CD14-positive monocyte (primary cell): ENCODE measurements at regions not wholly inside any gene's neighbourhood (a gene's known extent, or its start where the extent isn't known, plus 50 kb on each side); places are given as distances from the start of the nearest gene placed in this dataset.
"Not testable (repeated sequence)": the region's sequence is repeated elsewhere in the genome, so short reads cannot be mapped to it uniquely, and the experiment has no call there.

Source experiments
- DNase-seq, 3 donors: peaks; one replicate each; pipeline ENCODE4 v3.0.0-alpha.2; 2011 to 2022
- H2AFZ ChIP-seq: 2 replicates; pipeline ENCODE4 v1.6.0; 2012; ENCODE audit warnings: mild to moderate bottlenecking, low read depth, low read length, inconsistent platforms; ENCODE audit not compliant: insufficient read depth, poor library complexity, severe bottlenecking
- H3K27ac ChIP-seq, 2 donors: 1 replicate in 1 of 2; 2 replicates in 1 of 2; pipeline ENCODE4 v1.5.1; 2012 to 2013; ENCODE audit warnings: low read length in 2 of 2, control low read depth in 1 of 2, inconsistent platforms in 1 of 2, low read depth in 1 of 2, mild to moderate bottlenecking in 1 of 2
- H3K27me3 ChIP-seq, 2 donors: one replicate each; pipeline versions ENCODE4 v1.6.0 to v1.6.1; 2011 to 2013; ENCODE audit warnings: low read length in 2 of 2; ENCODE audit not compliant: control insufficient read depth in 2 of 2, insufficient read depth in 2 of 2
- H3K36me3 ChIP-seq, 2 donors: replicated peaks in 1 of 2; 1 replicate in 1 of 2; 2 replicates in 1 of 2; pipeline versions ENCODE4 v1.5.1 to v1.6.1; 2012 to 2013; ENCODE audit warnings: low read length in 2 of 2, control low read depth in 1 of 2, inconsistent platforms in 1 of 2, mild to moderate bottlenecking in 1 of 2; ENCODE audit not compliant: insufficient read depth in 2 of 2, control insufficient read depth in 1 of 2
- H3K4me1 ChIP-seq, 2 donors: 1 replicate in 1 of 2; 2 replicates in 1 of 2; pipeline versions ENCODE4 v1.5.1 to v1.6.1; 2012 to 2013; ENCODE audit warnings: low read length in 2 of 2, control low read depth in 1 of 2, inconsistent platforms in 1 of 2, mild to moderate bottlenecking in 1 of 2, moderate library complexity in 1 of 2; ENCODE audit not compliant: insufficient read depth in 2 of 2, control insufficient read depth in 1 of 2
- H3K4me2 ChIP-seq: replicated peaks from 2 replicates; pipeline ENCODE3; 2012; ENCODE audit warnings: low read length, moderate library complexity, mild to moderate bottlenecking; ENCODE audit not compliant: poor library complexity, severe bottlenecking; ENCODE audit errors: extremely low read depth
- H3K4me3 ChIP-seq, 3 experiments: fragments of 200-600 bp in 1 of 3; sonication (generic) in 1 of 3; replicated peaks in 1 of 3; 1 replicate in 2 of 3; 2 replicates in 1 of 3; pipeline ENCODE4 v1.5.1; 2011 to 2013; ENCODE audit warnings: low read length in 3 of 3, mild to moderate bottlenecking in 3 of 3, control low read depth in 2 of 3, low read depth in 2 of 3, inconsistent platforms in 1 of 3, moderate library complexity in 1 of 3
- H3K79me2 ChIP-seq: 2 replicates; pipeline ENCODE4 v1.6.0; 2012; ENCODE audit warnings: mild to moderate bottlenecking, control low read depth, inconsistent platforms, low read length, moderate library complexity; ENCODE audit not compliant: insufficient read depth
- H3K9ac ChIP-seq: 2 replicates; pipeline ENCODE4 v1.6.0; 2017; ENCODE audit warnings: low read length, mild to moderate bottlenecking; ENCODE audit not compliant: insufficient read depth, poor library complexity, severe bottlenecking
- H3K9me3 ChIP-seq, 2 donors: replicated peaks in 1 of 2; 1 replicate in 1 of 2; 2 replicates in 1 of 2; pipeline versions ENCODE4 v1.5.1 to v1.6.1; 2012 to 2013; ENCODE audit warnings: low read length in 2 of 2, control low read depth in 1 of 2; ENCODE audit not compliant: control insufficient read depth in 1 of 2, insufficient read depth in 1 of 2
- H4K20me1 ChIP-seq: 2 replicates; pipeline ENCODE4 v1.6.0; 2012; ENCODE audit warnings: mild to moderate bottlenecking, low read length, control low read depth, moderate library complexity; ENCODE audit not compliant: insufficient read depth
- H3K27ac Mint-ChIP-seq, 7 donors: one replicate each; pipeline ENCODE4 v1.8.0; 2020; ENCODE audit warnings: mild to moderate bottlenecking in 7 of 7, mixed read lengths in 7 of 7, moderate library complexity in 6 of 7, inconsistent platforms in 2 of 7
- H3K27me3 Mint-ChIP-seq, 3 donors: one replicate each; pipeline ENCODE4 v1.8.0; 2021 to 2022; ENCODE audit warnings: low read depth in 3 of 3, mild to moderate bottlenecking in 3 of 3, mixed read lengths in 3 of 3, moderate library complexity in 3 of 3, inconsistent platforms in 1 of 3
- H3K36me3 Mint-ChIP-seq, 2 donors: one replicate each; pipeline ENCODE4 v1.8.0; 2020; ENCODE audit warnings: mixed read lengths in 2 of 2, inconsistent platforms in 1 of 2, mild to moderate bottlenecking in 1 of 2
- H3K4me1 Mint-ChIP-seq: one replicate; pipeline ENCODE4 v1.8.0; 2020; ENCODE audit warnings: mild to moderate bottlenecking, mixed read lengths
- H3K4me3 Mint-ChIP-seq, 2 donors: one replicate each; pipeline ENCODE4 v1.8.0; 2020; ENCODE audit warnings: mild to moderate bottlenecking in 2 of 2, mixed read lengths in 2 of 2, moderate library complexity in 1 of 2
- H3K9me3 Mint-ChIP-seq, 7 donors: one replicate each; pipeline ENCODE4 v1.8.0; 2020 to 2022; ENCODE audit warnings: mixed read lengths in 7 of 7, mild to moderate bottlenecking in 6 of 7, moderate library complexity in 6 of 7, inconsistent platforms in 2 of 7
- WGBS: methylation state at CpG from one replicate; pipeline ENCODE4 v1.1.5; 2013; ENCODE audit warnings: missing lambda C conversion rate; ENCODE audit not compliant: insufficient coverage; 5-methylcytosine and 5-hydroxymethylcytosine counted together
- intact Hi-C, 2 donors: fragments of 100-400 bp; cut with micrococcal nuclease; formaldehyde crosslinking; loops; one replicate each; pipeline versions ENCODE4 v1.15.0 to v1.15.1; 2023
- TF ChIP-seq, protein P1 (sequence below): fragments of 200-600 bp; IDR thresholded peaks from one replicate; pipeline ENCODE4 v1.8.0; 2022; ENCODE audit warnings: antibody characterized with exemption, mild to moderate bottlenecking

GRCh38 chr2:180238729-180239128 lies 231.6 kb upstream of the CWC22 start:
- Histone ChIP-seq H3K9ac (no peak overlapping the region), H3K27me3 (no peaks in the 10 kb centered on the region), H3K9me3 (no peaks in the 10 kb centered on the region), H4K20me1 (no peaks in the 10 kb centered on the region), H3K4me1 (no peaks in the 10 kb centered on the region), H3K4me3 (no peak overlapping the region), H3K4me2 (no peak overlapping the region), H3K27ac (no peak overlapping the region), H3K79me2 (no peaks in the 10 kb centered on the region), H3K36me3 (no peaks in the 10 kb centered on the region), H2AFZ (no peak overlapping the region)
- DNase-seq, result no peak
- 98% methylated on average over 7 of the region's 8 CpGs for whole genome bisulfite sequencing
- Mint-ChIP-seq H3K36me3 (no peaks in the 10 kb centered on the region), H3K27ac (no peak overlapping the region), H3K4me1 (no peaks in the 10 kb centered on the region), H3K27me3 (no peaks in the 10 kb centered on the region), H3K9me3 (peaks cover 0 to 14% (median 3%) of the 10 kb centered on the region in 7 donors), H3K4me3 (no peak overlapping the region)
- TF ChIP-seq, protein P1, sequence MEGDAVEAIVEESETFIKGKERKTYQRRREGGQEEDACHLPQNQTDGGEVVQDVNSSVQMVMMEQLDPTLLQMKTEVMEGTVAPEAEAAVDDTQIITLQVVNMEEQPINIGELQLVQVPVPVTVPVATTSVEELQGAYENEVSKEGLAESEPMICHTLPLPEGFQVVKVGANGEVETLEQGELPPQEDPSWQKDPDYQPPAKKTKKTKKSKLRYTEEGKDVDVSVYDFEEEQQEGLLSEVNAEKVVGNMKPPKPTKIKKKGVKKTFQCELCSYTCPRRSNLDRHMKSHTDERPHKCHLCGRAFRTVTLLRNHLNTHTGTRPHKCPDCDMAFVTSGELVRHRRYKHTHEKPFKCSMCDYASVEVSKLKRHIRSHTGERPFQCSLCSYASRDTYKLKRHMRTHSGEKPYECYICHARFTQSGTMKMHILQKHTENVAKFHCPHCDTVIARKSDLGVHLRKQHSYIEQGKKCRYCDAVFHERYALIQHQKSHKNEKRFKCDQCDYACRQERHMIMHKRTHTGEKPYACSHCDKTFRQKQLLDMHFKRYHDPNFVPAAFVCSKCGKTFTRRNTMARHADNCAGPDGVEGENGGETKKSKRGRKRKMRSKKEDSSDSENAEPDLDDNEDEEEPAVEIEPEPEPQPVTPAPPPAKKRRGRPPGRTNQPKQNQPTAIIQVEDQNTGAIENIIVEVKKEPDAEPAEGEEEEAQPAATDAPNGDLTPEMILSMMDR, result no peak
- intact Hi-C loops, result no loop called here

- H3K4me3 ChIP-seq, H3K27ac Mint-ChIP-seq, H3K27ac ChIP-seq, H3K4me2 ChIP-seq, H3K27me3 Mint-ChIP-seq, H3K4me1 ChIP-seq, H3K4me3 Mint-ChIP-seq, H3K4me1 Mint-ChIP-seq, H3K27me3 ChIP-seq, H3K36me3 Mint-ChIP-seq, H2AFZ ChIP-seq, H3K36me3 ChIP-seq, H3K9me3 ChIP-seq, H3K9ac ChIP-seq, H3K79me2 ChIP-seq, DNase-seq, intact Hi-C loops, H4K20me1 ChIP-seq: not testable (repeated sequence)
- H3K9me3 Mint-ChIP-seq, result peaks cover 2 to 14% (median 10%) of the 10 kb centered on the region in 7 donors
- WGBS, result 88% methylated on average over 1 of the region's 3 CpGs
Measured at GRCh38 chr2:180236061-180236460, 229.0 kb upstream of the CWC22 start.

DNA sequence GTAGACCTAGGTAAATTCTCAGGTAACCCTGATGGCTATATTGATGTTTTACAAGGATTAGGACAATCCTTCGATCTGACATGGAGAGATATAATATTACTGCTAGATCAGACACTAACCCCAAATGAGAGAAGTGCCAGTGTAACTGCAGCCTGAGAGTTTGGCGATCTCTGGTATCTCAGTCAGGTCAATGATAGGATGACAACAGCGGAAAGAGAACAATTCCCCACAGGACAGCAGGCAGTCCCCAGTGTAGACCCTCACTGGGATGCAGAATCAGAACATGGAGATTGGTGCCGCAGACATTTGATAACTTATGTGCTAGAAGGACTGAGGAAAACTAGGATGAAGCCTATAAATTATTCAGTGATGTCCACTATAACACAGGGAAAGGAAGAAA lies 228.4 kb upstream of the CWC22 start:
- H3K9me3 Mint-ChIP-seq, result peaks cover 2 to 14% (median 10%) of the 10 kb centered on the region in 7 donors
- H3K36me3 Mint-ChIP-seq, H3K27me3 Mint-ChIP-seq, H3K4me3 Mint-ChIP-seq, H3K4me2 ChIP-seq, intact Hi-C loops, H4K20me1 ChIP-seq, DNase-seq, H3K9me3 ChIP-seq, H3K4me3 ChIP-seq, H3K79me2 ChIP-seq, H3K9ac ChIP-seq, H3K27ac ChIP-seq, H3K27ac Mint-ChIP-seq, H3K4me1 Mint-ChIP-seq, H2AFZ ChIP-seq, H3K27me3 ChIP-seq, H3K4me1 ChIP-seq, H3K36me3 ChIP-seq: not testable (repeated sequence)
- WGBS, result no CpG with 5 or more reads among the region's 4 CpGs

- H3K9me3 ChIP-seq, H3K9ac ChIP-seq, DNase-seq, H4K20me1 ChIP-seq, H3K36me3 ChIP-seq, H3K4me1 Mint-ChIP-seq, H3K4me2 ChIP-seq, H3K4me1 ChIP-seq, H3K27ac Mint-ChIP-seq, H2AFZ ChIP-seq, H3K79me2 ChIP-seq, H3K27me3 ChIP-seq, intact Hi-C loops, H3K27ac ChIP-seq, H3K36me3 Mint-ChIP-seq, H3K4me3 Mint-ChIP-seq, H3K27me3 Mint-ChIP-seq, H3K4me3 ChIP-seq: not testable (repeated sequence)
- peaks cover 2 to 14% (median 12%) of the 10 kb centered on the region in 7 donors for H3K9me3 Mint-ChIP-seq
- WGBS, result 93% methylated on average over 5 of the region's 5 CpGs
Measured at GRCh38 chr2:180234991-180235390, 227.9 kb upstream of the CWC22 start.
